HL-60/S4 treated with retinoic acid at 250 ng/mL for 4 days and 3 days (cell line): ENCODE measurements at regions not wholly inside any gene's neighbourhood (a gene's known extent, or its start where the extent isn't known, plus 50 kb on each side); places are given as distances from the start of the nearest gene placed in this dataset.
"Not testable (repeated sequence)": the region's sequence is repeated elsewhere in the genome, so short reads cannot be mapped to it uniquely, and the experiment has no call there.

Source experiments
- in situ Hi-C: fragments of 300-500 bp; cut with MboI; formaldehyde crosslinking; loops from 2 replicates; pipeline ENCODE4 v1.7.0; 2022; ENCODE audit warnings: low sequenced_read_pairs

DNA sequence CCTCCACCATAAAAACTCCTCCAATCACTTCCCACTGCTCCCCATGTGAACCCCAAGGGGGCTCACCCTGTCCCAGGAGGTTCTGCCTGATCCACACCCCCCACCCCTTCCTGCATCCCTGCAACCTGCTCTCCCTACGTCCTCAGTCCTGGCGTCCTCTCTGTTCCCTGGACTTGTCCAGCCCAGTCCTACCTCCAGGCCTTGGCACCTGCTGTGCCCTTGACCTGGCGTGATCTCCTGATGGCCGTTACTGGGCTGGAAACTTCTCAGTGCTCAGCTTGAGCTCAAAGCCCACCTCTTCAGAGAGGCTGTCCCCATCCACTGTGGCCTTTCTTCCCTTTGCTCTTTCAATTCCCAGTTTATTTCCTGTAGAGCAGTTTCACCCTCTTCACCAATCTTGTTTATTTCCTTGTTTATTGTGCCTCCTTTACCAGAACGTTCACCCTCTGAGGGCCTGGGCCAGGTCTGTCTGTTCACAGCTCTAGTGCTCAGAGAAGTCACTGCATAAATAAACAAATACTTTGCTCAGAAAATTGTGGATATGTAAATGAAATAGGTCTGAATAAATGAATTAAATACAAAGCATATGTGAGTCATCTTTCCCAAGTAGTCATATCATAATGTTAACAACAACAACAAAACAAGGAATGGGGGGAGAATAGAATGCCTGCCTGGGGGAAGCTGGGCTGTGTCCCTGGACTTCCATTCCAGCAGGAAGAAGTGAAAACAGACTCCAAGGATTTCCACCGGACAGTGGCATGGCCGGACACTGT is 175.7 kb upstream of the SULF2 start:
- in situ Hi-C loops = no loop called here

DNA sequence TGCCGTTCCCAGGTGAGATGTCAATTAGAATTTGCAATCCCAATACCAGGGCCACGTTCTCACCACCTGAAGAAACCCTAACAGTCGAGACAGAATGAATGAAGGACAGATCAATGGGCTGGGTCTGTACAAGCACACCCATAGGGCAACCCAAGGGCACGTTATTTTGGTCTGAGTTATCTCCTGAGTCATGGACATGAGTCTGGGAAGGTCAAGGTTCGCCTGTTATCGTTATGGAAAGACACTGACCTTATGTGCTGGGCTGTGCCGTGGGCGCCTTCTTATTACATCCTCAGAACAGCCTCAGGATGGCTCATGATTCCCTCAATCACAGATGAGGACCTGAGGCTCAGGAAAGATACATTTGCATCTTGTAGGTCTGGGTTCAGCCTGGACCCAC is 175.0 kb upstream of the SULF2 start:
- in situ Hi-C loops = no loop called here

DNA sequence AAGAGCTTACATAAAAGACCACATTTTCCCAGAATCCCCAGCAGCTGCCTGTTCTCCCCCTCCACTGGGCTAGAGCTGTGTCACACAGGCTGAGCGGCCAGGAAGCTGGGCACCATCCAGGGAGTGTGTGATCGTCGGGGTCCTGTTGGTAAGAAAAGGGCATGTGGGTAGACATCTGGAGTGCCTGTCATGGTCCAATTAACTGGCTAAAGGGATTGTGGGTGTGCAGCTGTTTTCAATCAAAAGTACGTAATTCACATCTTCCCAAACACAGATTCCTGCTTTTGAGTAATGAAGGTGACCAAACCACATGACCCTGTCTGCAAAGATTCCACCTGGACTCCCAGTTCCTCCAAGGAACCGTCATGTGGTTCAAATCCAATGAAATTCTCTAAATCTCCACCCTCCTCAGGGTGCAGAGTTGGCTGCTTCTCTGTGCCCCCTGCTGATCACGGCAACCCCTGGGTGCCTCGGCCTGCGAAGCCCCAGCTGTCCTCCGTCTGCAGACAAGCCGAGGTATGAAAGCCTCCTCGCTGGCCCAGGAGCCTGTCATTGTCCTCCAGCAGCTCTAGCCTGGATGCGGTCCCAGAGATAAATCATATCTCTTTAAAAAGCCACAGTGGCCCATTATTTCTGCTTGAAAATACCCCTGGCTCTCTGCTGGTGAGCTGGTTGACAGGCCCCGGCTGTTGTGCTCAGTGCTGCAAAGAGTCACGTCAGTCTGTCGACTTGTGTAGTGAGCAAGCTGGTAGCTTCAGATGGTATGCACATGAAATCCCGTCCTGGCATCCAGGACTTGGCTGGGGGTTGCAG is 172.9 kb upstream of the SULF2 start:
- in situ Hi-C loops = not testable (repeated sequence)

DNA sequence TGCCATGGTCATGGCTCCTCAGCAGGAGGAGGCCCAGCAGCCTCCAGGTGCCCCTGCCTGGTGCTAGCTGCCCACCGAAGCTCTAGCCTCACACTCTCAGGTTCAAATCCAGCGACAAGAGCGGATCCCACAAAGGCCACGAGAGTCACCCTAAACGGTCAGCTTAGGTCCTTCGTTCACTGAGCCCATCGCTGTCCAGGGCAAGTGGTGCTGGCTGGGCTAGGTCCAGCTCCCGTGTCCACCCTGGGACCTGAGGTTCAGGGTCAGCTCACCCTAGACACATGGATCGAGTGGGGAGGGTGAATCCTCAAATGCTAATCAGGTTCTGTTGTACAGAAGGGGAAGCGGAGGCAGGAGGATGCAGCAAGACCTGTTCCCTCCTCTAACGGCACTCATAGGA is 171.9 kb upstream of the SULF2 start:
- in situ Hi-C loops = no loop called here

DNA sequence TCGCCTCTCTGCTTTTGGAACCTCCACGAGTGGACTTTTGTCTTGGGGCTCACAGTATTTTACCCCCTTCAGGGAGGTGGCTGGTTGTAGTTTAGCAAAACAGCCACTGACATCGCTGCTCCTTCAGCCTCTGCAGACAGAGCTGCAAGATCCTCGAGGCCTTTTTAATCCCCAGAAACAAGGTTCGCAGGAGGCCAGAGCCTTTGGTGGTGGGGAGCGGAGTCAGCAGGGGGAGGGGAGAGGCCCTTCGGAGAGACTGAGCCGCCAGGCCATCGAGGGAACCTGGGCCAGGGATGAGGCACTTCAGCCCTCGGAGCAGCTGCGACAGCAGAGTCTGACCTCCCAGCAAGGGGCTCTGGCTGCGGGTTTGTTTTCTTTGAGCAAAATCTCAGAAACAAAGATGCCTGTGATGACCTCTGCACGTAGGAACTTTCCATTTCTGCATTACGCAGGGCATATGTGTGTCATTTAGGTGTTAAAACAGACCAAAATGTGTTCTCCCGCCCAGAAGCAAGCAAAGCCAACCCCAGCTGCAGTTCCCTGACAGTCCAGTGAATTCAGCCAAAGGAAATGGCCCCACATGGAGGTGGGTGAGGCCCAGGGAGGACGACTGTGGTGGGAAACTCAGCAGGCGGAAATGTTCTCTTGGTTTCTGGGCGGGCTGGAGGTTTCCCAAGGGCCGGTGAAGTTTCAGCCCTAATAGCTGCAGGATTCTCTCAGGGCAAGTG is 171.2 kb upstream of the SULF2 start:
- in situ Hi-C loops = no loop called here

DNA sequence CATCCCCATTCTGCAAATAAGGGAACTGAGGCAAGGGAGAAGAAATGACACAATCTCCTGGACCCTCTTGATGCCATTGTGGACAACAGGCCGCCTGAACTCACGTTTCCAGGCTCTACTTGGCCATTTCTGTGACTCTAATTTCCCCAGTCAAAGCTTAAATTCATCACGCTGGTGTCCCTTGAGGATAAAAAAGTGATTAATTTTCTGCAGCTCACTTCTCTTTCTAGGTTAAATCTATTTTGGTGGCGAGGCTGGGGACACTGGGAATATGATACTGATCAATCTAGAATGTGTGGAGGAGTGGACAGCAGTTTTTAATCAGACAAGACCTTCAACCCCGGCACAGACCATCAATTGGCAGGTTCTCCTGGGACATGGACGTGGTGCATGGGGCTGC is 168.2 kb upstream of the SULF2 start:
- in situ Hi-C loops = no loop called here

DNA sequence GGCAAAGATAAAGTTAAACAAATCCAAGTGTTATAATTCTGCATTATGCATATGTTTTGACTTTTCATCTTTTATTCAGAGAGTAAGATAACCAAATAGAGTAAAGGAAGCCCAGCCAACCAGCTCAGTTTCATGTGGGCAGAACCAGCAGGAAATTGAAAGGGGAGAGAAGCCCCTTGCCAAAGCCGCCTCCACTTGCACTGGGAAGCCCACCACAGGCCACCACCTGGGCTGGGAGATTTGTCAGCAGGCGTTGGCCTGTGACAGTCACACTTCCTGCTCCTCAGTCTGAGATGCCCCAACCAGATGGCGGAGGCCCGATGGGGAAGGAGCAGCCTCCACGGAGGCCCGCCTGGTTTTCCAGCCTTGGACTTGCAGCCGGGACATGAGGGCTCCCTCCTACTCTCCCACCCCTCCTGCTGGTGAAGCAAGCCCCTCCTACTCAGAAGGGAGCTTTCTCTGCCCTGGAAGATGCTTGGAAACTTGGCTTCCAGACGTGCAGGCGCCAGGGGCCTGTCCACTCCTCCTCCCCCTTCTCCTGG is 166.8 kb upstream of the SULF2 start:
- in situ Hi-C loops = no loop called here

DNA sequence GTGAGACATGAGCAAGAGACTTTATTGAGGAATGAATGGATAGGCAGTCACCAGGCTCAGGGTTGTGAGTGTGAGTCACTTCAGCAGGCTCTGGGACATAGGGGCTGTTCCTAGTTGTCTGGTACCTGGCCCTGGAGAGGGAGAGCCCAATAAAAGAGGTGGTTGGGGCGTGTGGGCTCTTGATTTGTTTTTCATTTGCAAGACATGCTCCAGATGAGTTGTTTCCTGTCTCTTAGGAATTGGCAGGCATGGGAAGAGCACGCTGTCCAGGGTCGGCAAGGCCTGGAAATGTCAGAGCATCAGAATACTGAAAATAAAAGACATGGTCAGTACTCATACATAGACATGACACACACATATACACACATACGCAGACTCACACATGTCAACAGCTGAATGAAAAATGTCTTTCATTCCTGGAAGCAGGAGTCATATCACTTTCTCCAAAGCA is 166.3 kb upstream of the SULF2 start:
- in situ Hi-C loops = no loop called here

DNA sequence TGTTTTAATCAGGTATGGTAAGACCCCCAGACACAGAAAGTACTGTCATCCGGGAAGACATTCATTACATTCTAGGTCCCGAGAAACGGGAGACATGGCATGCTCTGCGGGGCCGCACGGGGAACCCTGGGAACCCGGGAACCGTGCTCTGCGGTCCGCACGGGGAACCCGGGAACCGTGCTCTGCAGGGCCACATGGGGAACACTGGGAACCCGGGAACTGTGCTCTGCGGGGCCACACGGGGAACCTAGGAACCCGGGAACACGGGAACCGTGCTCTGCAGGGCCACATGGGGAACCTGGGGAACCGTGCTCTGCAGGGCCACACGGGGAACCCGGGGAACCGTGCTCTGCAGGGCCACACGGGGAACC is 165.6 kb upstream of the SULF2 start:
- in situ Hi-C loops = no loop called here

DNA sequence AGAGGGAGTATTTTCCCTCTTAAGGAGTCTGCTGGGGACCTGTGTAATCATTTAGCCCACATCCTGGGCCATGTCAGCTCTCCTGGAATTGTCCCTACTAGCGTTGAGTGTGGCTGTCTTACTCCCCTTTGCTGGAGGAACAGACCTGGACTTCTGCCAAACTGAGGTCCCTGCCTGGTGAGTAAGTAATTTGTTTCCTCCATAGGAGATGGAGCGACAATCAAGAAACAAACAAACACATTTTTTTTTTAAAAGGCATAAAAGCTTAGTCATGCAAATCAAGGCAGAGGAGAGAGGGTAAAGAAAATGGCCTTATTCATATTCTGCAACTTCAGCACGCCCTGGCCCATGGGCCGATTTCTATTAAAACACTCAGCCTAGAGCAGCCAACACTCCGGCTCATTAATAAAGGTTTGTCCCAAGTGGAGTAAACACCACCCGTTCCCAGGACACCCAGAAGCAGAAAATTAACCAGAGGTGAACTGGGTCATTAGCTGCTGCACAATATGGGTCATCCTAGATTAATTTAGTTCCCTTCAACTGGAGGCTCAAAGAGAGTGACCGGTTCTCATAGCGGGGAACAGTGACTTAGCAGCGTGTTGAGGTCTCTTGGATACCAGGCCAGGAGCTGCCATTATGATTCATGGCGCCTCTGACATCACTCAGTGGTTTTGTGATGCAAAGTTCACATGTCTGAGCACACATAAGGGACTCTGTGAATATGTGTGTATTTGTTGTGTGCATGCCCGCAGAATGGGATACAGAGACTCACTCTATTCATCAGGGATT is 165.0 kb upstream of the SULF2 start:
- in situ Hi-C loops = no loop called here

DNA sequence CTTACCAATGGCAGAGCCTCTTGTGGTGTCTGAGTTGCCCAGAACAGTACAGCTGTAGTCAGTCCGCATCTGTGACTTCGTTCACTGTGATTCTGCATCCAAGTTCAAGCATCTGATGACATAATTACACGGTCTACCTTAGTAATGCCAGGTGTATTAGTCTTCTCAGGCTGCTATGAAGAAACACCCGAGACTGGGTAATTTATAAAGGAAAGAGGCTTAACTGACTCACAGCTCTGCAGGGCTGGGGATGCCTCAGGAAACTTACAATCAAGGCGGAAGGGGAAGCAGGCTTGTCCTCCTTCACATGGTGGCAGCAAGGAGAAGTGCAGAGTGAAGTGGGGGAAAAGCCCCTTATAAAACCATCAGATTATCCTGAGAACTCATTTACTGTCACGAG is 163.9 kb upstream of the SULF2 start:
- in situ Hi-C loops = no loop called here

DNA sequence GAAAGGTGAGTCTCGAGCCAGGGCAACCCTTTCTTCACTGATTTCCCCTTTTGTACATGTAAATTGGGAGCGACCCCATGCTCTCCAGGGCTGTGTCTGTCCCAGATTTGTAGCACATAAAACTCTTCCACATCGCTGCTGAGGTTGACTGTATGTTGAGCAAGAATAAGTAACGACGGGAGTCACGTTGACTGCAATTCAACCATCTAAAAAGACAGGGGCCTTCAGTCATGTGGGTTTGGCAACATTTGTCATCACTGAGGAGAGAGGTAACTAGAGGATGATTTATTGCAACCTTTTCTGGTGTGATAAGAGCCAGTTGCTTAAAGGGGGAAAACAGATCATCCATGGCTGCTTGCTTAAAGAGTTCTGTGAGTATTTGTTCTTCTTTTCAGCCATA is 159.4 kb upstream of the SULF2 start:
- in situ Hi-C loops = no loop called here

DNA sequence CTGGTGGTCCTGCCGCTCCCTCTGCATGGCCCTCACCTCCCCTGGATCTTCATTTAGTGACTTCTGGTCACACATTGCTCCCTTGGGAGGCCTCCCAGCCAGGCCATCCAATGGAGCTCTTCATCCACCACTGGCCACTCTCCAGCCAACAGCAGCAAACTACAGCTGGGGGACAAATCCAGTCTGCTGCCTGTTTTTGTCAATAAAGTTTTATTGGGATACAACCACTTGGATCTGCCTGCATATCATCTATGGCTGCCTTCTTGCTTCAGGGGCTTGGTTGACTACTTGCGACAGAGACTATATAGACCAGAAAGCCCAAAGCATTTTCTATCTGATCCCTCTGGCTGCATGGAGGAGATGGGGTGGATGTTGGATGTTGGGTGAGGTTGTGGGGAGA is 156.6 kb upstream of the SULF2 start:
- in situ Hi-C loops = no loop called here

DNA sequence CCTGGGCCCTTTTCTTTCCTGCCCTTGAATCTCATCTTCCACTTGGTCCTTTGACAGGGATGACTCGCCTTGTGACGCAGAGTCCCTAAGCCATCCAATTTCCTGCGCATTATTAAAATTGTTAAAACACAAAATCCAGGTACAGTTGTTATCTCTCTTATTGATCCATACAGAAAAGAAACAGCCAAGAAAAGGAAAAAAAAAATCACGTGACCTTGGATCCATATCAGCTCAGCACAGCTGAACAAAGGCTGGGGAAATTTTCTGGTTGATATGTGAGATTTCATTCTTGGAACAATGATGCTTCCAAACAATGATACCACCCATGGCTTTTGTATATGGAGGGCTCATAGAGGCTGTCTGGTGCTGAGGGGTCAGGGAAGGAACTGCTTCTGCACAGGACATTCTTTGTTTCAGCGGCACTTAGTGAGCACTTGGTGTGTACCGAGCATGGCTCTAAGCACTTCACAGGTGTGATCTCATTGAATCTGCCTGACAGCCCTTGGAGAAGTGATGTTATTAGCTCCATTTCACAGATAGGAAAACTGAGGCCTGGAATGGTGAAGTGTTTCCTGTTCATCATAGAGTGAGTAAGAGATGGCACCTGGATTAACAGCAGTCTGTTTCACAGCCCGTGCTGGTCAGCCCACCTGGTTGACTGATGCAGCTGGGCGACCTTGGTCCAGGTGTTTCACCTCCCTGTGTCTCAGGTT is 155.0 kb upstream of the SULF2 start:
- in situ Hi-C loops = no loop called here

DNA sequence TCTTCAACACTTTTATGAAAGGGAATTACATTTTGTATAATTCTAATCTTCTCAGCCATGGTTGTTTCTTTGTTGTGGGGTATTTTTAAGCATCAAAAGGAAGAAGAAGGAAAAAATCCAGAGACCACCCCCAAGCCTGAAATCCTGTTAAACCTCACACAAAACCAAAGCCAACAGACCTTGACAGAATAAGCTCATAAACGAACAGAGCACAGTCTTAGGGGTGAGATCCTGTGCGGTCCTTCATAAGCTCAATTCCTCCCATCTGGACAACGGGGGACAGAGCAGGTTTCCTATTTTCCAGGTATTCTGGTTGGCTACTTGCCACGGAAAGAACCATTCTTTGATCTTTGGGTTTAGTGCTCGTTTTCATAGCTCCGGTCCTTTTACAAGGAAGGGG is 151.3 kb upstream of the SULF2 start:
- in situ Hi-C loops = no loop called here

DNA sequence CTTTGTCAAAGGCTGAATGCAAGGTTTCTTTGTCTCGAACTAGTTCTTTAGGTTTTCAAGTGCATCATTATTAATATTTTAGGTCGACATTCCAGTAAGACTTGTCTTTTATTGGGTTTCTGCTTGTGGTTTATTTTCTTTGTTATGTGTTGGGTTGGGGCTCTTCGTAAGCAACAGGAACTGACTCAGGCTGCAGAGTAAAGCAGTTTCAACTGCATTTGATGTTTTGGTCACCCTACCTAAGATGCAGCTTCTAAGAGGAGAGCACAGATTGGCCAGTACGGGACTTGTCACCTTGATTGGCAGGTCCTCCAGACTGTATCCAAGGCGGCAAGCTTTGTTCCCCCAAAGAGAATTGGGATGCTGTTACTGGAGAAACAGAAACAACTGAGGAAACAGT is 149.5 kb upstream of the SULF2 start:
- in situ Hi-C loops = no loop called here

DNA sequence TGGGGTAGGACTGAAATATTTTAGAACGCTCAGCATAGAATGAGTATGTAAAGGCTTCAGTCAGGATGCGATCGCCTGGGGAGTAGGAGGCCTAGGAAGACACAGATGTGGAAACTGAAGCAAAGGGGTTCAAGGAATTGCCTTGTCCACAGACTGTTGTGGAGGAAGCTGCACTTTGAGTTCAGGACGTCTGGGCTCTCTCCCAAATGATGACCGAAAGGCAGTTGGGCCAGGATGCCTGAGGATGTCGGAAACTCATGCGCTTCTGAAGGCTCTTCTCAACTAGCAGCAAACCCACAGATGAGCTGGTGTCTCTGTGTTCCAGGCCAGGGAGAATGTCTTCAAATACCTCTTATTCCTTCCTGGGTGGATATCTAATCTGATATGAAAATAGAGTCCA is 146.2 kb upstream of the SULF2 start:
- in situ Hi-C loops = no loop called here

DNA sequence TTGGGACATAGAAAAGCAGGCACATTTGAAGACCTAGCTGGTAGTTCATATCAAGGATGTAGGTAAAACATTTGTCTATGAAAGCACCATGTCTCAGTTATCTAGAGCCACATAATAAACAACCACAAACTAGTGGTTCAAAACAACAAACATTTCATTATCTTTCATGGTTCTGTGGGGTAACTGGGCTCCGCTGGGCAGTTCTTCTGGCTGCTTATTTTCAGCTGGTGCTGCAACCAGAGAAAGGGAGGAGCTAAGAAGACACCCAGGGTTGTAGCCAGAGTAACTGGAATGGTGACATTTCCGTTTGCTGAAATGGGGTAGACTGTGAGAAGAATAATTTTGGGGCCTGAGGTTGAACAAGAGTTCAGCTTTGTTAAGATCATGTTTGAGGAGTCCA is 145.7 kb upstream of the SULF2 start:
- in situ Hi-C loops = no loop called here

DNA sequence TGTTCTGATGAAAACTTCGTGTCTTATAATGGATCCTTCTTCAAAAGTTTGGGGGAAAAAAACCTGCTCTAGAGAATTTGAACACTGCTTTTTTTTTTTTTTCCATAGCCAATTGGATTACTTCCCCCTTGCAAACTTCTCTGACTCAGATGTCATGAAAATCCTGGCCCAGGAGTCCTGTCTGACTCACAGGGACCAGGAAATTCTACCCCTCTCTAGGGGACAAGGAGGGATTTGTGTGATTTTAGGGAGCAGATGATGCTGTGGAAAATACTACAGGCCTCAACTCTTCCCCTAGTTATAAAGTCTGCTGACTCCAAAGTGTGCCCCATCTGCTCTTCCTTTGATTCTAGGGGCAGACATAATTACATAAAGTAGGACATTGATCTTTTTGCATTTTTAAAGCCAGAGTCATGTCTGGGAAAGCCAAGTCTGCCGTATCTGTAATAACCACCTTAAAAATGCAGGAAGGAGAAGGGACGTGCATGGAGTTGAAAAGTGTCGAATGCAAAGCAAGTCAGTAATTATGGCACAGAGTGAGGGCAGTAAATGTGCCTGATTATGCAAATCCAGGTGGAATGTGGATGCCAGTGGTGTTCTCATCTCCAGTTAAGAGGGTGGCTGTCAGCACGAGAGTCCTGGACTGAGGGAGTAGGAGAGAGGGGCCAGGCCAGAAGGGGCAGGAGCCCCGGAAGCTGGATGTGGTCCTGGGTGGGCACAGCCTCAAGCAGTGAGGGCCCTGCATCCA is 144.3 kb upstream of the SULF2 start:
- in situ Hi-C loops = no loop called here
